ENCODE measurements at regions not wholly inside any gene's neighbourhood (a gene's known extent, or its start where the extent isn't known, plus 50 kb on each side); places are given as distances from the start of the nearest gene placed in this dataset.

DNA sequence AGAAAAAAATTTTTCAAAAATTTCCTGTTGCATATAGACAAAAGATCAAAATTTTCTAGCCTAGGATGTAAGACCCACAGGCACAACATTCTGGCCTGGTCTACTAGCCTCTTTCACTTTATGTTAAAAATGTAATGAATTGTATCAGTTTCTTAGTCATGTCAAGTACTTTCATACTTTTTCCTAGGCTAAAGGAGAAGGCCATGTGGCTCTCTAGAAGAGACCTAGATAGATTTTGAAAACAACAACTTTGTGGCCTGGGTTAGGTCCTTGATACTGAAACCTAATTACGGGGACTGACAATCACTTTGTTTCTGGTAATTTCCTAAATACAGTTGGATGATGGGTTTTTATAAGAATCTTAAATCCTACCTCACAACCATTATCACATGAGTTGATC lies 74.8 kb upstream of the FSIP2 start:
- H3K4me1 ChIP-seq = no peaks in the 10 kb centered on the region
- H3K27me3 ChIP-seq = no peaks in the 10 kb centered on the region
- H3K36me3 ChIP-seq = no peaks in the 10 kb centered on the region
- TF ChIP-seq POLR2A (IDR thresholded peaks at IDR 0.05) = no peak
- H3K9me3 ChIP-seq = no peaks in the 10 kb centered on the region
- intact Hi-C loops (cut with DNase I) = no loop called here
- DNase-seq (ENCODE audit: extremely low spot score in 2 of 2) = no peak
- no peak overlapping the region for H3K4me3 ChIP-seq
- H3K27ac ChIP-seq = no peak overlapping the region

DNA sequence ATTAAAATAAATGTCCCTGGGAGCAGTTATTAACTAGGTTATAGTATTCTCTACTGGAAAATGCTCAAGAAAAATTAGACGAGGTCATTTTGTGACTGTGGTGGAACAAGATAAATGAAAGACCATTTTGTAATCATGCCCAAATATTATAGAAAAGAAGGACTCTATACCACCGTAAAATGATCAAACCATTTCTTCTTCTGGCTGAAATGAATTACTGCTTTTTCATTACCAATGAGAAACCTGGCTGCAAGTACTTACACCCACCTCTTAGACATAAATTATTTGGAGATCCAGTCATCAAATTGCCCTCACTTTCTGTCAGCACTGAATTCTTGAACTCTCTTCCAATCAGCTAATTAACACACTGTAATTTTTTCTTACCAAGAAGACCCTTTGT lies 74.2 kb upstream of the FSIP2 start:
- TF ChIP-seq POLR2AphosphoS5 (IDR thresholded peaks at IDR 0.05; ENCODE audit: insufficient read depth in 1 of 2, low read depth in 1 of 2) = no peak
- no peak for TF ChIP-seq POLR2A (IDR thresholded peaks at IDR 0.05)
- TF ChIP-seq, protein P1, sequence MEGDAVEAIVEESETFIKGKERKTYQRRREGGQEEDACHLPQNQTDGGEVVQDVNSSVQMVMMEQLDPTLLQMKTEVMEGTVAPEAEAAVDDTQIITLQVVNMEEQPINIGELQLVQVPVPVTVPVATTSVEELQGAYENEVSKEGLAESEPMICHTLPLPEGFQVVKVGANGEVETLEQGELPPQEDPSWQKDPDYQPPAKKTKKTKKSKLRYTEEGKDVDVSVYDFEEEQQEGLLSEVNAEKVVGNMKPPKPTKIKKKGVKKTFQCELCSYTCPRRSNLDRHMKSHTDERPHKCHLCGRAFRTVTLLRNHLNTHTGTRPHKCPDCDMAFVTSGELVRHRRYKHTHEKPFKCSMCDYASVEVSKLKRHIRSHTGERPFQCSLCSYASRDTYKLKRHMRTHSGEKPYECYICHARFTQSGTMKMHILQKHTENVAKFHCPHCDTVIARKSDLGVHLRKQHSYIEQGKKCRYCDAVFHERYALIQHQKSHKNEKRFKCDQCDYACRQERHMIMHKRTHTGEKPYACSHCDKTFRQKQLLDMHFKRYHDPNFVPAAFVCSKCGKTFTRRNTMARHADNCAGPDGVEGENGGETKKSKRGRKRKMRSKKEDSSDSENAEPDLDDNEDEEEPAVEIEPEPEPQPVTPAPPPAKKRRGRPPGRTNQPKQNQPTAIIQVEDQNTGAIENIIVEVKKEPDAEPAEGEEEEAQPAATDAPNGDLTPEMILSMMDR (IDR thresholded peaks at IDR 0.05) = no peak
- DNase-seq (ENCODE audit: extremely low spot score in 2 of 2) = no peak
- H3K9me3 ChIP-seq = no peaks in the 10 kb centered on the region
- H3K27me3 ChIP-seq = no peaks in the 10 kb centered on the region
- no peak overlapping the region for H3K4me3 ChIP-seq
- intact Hi-C loops (cut with DNase I) = no loop called here
- no peaks in the 10 kb centered on the region for H3K36me3 ChIP-seq
- H3K27ac ChIP-seq = no peak overlapping the region
- no peaks in the 10 kb centered on the region for H3K4me1 ChIP-seq

DNA sequence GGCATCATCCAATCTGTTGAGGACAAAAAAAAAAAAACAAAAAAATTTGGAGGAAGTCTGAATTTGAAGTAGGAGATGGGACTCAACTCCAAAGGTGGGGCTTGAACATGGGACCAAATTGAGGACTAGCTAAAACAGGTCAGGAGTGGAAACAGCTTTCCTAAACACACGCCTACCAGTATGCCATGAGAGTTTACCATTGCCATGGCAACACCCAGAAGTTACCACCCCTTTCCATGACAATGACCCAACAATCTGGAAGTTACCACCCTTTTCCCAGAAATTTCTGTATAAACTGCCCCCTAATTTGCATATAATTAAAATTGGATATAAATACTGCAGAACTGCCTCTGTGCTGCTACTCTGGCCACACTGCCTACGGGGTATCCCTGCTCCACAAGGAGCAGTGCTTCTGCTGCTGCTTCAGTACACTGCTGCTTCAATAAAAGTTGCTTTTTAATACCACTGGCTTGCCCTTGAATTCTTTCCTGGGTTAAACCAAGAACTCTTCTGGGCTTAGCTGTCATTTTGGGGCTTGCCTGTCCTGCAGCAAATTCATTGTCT lies 73.3 kb upstream of the FSIP2 start:
- no peak for TF ChIP-seq POLR2A (IDR thresholded peaks at IDR 0.05)
- TF ChIP-seq POLR2AphosphoS5 (IDR thresholded peaks at IDR 0.05; ENCODE audit: insufficient read depth in 1 of 2, low read depth in 1 of 2) = no peak
- TF ChIP-seq, protein P1 (IDR thresholded peaks at IDR 0.05) = no peak
- no peak for DNase-seq (ENCODE audit: extremely low spot score in 2 of 2)

DNA sequence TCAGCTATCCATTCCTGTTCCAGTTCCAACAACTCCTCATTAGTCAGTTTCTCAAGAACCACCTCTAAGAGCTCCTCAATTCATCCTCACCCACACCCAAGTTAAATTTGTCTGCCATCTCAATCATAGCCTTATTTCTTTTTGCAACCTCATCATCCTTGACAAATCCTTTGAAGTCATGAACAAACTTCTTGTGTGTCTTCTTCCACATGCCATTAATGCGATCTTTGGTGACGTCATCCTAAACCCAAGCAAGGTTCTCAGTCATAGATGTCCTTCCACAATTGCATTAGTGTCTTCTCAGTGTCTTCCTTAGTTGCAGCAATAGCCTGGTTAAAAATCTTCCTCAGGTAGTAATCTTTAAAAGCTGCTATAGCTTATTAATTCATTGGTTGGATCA lies 71.2 kb upstream of the FSIP2 start:
- no peak for DNase-seq (ENCODE audit: extremely low spot score in 2 of 2)
- TF ChIP-seq, protein P1 (IDR thresholded peaks at IDR 0.05) = no peak
- Histone ChIP-seq H3K9me3 (no peaks in the 10 kb centered on the region), H3K36me3 (no peaks in the 10 kb centered on the region), H3K4me3 (no peak overlapping the region), H3K27ac (no peak overlapping the region), H3K4me1 (no peaks in the 10 kb centered on the region), H3K27me3 (no peaks in the 10 kb centered on the region)
- intact Hi-C loops (cut with DNase I) = no loop called here

More for the DNA sequence above, 73.3 kb upstream of the FSIP2 start:
- no peaks in the 10 kb centered on the region for H3K27me3 ChIP-seq
- no peaks in the 10 kb centered on the region for H3K9me3 ChIP-seq
- no peaks in the 10 kb centered on the region for H3K4me1 ChIP-seq
- H3K4me3 ChIP-seq = no peak overlapping the region
- no peak overlapping the region for H3K27ac ChIP-seq
- intact Hi-C loops (cut with DNase I) = no loop called here
- H3K36me3 ChIP-seq = no peaks in the 10 kb centered on the region

DNA sequence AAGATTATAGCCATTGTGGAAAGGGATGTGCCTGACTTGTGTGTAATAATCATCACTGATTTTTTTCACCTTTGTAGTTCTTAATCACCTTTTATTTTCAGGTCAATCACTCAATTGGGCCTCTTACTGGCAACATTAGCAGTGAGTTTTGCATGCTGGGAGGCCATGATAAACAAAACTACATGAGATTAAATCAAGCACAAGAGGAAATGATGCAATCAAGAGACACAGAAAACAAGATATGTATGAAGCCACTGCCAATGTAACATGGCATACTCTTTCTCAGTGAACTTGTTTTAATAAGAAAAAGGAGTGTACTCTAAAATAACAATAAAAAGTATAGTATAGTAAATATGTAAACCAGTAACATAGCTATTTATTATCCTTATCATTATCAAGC lies 69.9 kb upstream of the FSIP2 start:
- H3K4me3 ChIP-seq = no peak overlapping the region
- TF ChIP-seq POLR2AphosphoS5 (IDR thresholded peaks at IDR 0.05; ENCODE audit: insufficient read depth in 1 of 2, low read depth in 1 of 2) (no peak), POLR2A (IDR thresholded peaks at IDR 0.05) (no peak)
- TF ChIP-seq, protein P1 (IDR thresholded peaks at IDR 0.05) = no peak
- no peaks in the 10 kb centered on the region for H3K9me3 ChIP-seq
- no peak for DNase-seq (ENCODE audit: extremely low spot score in 2 of 2)
- no peaks in the 10 kb centered on the region for H3K36me3 ChIP-seq
- no peaks in the 10 kb centered on the region for H3K4me1 ChIP-seq
- no peak overlapping the region for H3K27ac ChIP-seq
- H3K27me3 ChIP-seq = no peaks in the 10 kb centered on the region
- intact Hi-C loops (cut with DNase I) = no loop called here

DNA sequence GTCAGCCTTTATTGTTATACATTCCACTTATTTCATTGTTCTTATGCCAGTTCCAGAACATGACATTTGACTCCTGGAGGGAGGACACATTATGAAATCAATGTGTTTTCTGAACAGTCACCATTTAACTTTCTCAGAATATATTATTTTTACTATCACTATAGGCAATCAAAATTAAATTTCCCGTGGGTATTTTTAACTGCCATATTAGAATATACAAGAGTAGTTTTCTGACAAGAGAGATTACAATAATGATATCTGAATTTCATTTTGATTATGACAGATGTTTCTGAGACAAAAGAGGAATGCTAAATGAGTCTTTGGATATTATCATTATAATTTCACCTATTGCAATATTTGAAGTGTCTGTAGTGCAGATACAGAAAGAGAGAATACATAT lies 64.4 kb upstream of the FSIP2 start:
- no peak for DNase-seq (ENCODE audit: extremely low spot score in 2 of 2)
- H3K4me3 ChIP-seq = no peak overlapping the region
- TF ChIP-seq POLR2AphosphoS5 (IDR thresholded peaks at IDR 0.05; ENCODE audit: insufficient read depth in 1 of 2, low read depth in 1 of 2) = no peak
- TF ChIP-seq, protein P1 (IDR thresholded peaks at IDR 0.05) = no peak
- no peak for TF ChIP-seq POLR2A (IDR thresholded peaks at IDR 0.05)
- H3K4me1 ChIP-seq = no peaks in the 10 kb centered on the region
- no peaks in the 10 kb centered on the region for H3K27me3 ChIP-seq
- H3K36me3 ChIP-seq = no peaks in the 10 kb centered on the region
- H3K27ac ChIP-seq = no peak overlapping the region
- H3K9me3 ChIP-seq = no peaks in the 10 kb centered on the region
- intact Hi-C loops (cut with DNase I) = no loop called here

Measured in vagina (tissue), 2 donors.